ENCODE measurements at regions not wholly inside any gene's neighbourhood (a gene's known extent, or its start where the extent isn't known, plus 50 kb on each side); places are given as distances from the start of the nearest gene placed in this dataset.
A peak's percentile ranks its signal among the peaks of the same experiment; 100 is the strongest.

GRCh38 chr10:1972406-1972805 is 235.1 kb upstream of the ADARB2 start:
- no peak for DNase-seq

GRCh38 chr10:1968257-1969033 is 231.1 kb upstream of the ADARB2 start:
- no peak for DNase-seq

GRCh38 chr10:1966712-1967376 is 229.5 kb upstream of the ADARB2 start:
- DNase-seq, result peak; percentile 10

- no peak for DNase-seq
These were observed 227.2 kb upstream of the ADARB2 start for GRCh38 chr10:1964476-1964875.

GRCh38 chr10:1963341-1963740 is 226.0 kb upstream of the ADARB2 start:
- no peak for DNase-seq

- no peak for DNase-seq
These were observed 224.7 kb upstream of the ADARB2 start for GRCh38 chr10:1961989-1962388.

GRCh38 chr10:1960982-1961381 is 223.7 kb upstream of the ADARB2 start:
- DNase-seq, result no peak

- DNase-seq, result no peak
These were observed 219.7 kb upstream of the ADARB2 start for GRCh38 chr10:1957057-1957456.

- no peak for DNase-seq
These were observed 217.0 kb upstream of the ADARB2 start for GRCh38 chr10:1954300-1954699.

- DNase-seq, result no peak
These were observed 215.1 kb upstream of the ADARB2 start for GRCh38 chr10:1952126-1953095.

- DNase-seq, result peak; percentile 8
These were observed 213.6 kb upstream of the ADARB2 start for GRCh38 chr10:1950803-1951495.

GRCh38 chr10:1947464-1948003 is 210.2 kb upstream of the ADARB2 start:
- DNase-seq, result no peak

GRCh38 chr10:1944487-1944886 is 207.2 kb upstream of the ADARB2 start:
- no peak for DNase-seq

- no peak for DNase-seq
These were observed 205.2 kb upstream of the ADARB2 start for GRCh38 chr10:1942478-1942877.

GRCh38 chr10:1939016-1939415 is 201.7 kb upstream of the ADARB2 start:
- DNase-seq, result no peak

GRCh38 chr10:1938317-1938716 is 201.0 kb upstream of the ADARB2 start:
- DNase-seq, result no peak

GRCh38 chr10:1935912-1936311 is 198.6 kb upstream of the ADARB2 start:
- DNase-seq, result no peak

- no peak for DNase-seq
These were observed 195.9 kb upstream of the ADARB2 start for GRCh38 chr10:1933215-1933614.

- DNase-seq, result no peak
These were observed 195.4 kb upstream of the ADARB2 start for GRCh38 chr10:1932692-1933094.

GRCh38 chr10:1928606-1929005 is 191.3 kb upstream of the ADARB2 start:
- no peak for DNase-seq

GRCh38 chr10:1923998-1924397 is 186.7 kb upstream of the ADARB2 start:
- no peak for DNase-seq

GRCh38 chr10:1923586-1923985 is 186.3 kb upstream of the ADARB2 start:
- DNase-seq, result no peak
